HG02678 (cell line): ENCODE measurements at regions not wholly inside any gene's neighbourhood (a gene's known extent, or its start where the extent isn't known, plus 50 kb on each side); places are given as distances from the start of the nearest gene placed in this dataset.

Experiments used
- ATAC-seq: cut with Tn5 transposase; IDR thresholded peaks from one replicate; pipeline ENCODE4 v1.9.1; 2021; ENCODE audit warnings: mild to moderate bottlenecking, moderate library complexity; ENCODE audit not compliant: unreplicated experiment

GRCh38 chr10:78524342-78524741, 490.7 kb downstream of the RPS24 start:
- no peak for ATAC-seq

GRCh38 chr10:78524941-78525340, 491.3 kb downstream of the RPS24 start:
- ATAC-seq = no peak

GRCh38 chr10:78526347-78526746, 492.7 kb downstream of the RPS24 start:
- ATAC-seq = no peak

- ATAC-seq = no peak
These were observed 493.6 kb downstream of the RPS24 start for GRCh38 chr10:78527296-78527695.

GRCh38 chr10:78528749-78529204, 495.1 kb downstream of the RPS24 start:
- ATAC-seq = no peak

GRCh38 chr10:78529262-78529661, 495.6 kb downstream of the RPS24 start:
- no peak for ATAC-seq

- ATAC-seq = no peak
These were observed 497.4 kb downstream of the RPS24 start for GRCh38 chr10:78531088-78531487.

- no peak for ATAC-seq
These were observed 498.9 kb downstream of the RPS24 start for GRCh38 chr10:78532480-78533042.

- ATAC-seq = no peak
These were observed 499.4 kb downstream of the RPS24 start for GRCh38 chr10:78533098-78533497.

GRCh38 chr10:78533776-78534175, 500.1 kb downstream of the RPS24 start:
- ATAC-seq = no peak

- no peak for ATAC-seq
These were observed 502.1 kb downstream of the RPS24 start for GRCh38 chr10:78535716-78536218.

GRCh38 chr10:78537018-78537417, 503.4 kb downstream of the RPS24 start:
- no peak for ATAC-seq

GRCh38 chr10:78539247-78539766, 505.6 kb downstream of the RPS24 start:
- ATAC-seq = no peak

GRCh38 chr10:78540355-78541076, 506.9 kb downstream of the RPS24 start:
- no peak for ATAC-seq

GRCh38 chr10:78541481-78542140, 507.9 kb downstream of the RPS24 start:
- no peak for ATAC-seq

- ATAC-seq = no peak
These were observed 508.5 kb downstream of the RPS24 start for GRCh38 chr10:78542141-78542489.

GRCh38 chr10:78542521-78542920, 508.9 kb downstream of the RPS24 start:
- ATAC-seq = no peak

- no peak for ATAC-seq
These were observed 509.5 kb downstream of the RPS24 start for GRCh38 chr10:78543031-78543748.

- no peak for ATAC-seq
These were observed 510.2 kb downstream of the RPS24 start for GRCh38 chr10:78543749-78544362.

GRCh38 chr10:78544423-78545090, 510.9 kb downstream of the RPS24 start:
- ATAC-seq = no peak
